ENCODE measurements at regions not wholly inside any gene's neighbourhood (a gene's known extent, or its start where the extent isn't known, plus 50 kb on each side); places are given as distances from the start of the nearest gene placed in this dataset.

- Histone ChIP-seq H3K4me3 (ENCODE audit: low read length) (no peak overlapping the region), H4K20me1 (ENCODE audit: control insufficient read depth, insufficient read depth, low read depth, low read length) (no peaks in the 10 kb centered on the region), H3K27ac (ENCODE audit: low read depth, low read length) (no peak overlapping the region), H3K9me3 (ENCODE audit: control insufficient read depth, insufficient read depth, low read length) (no peaks in the 10 kb centered on the region), H3K4me1 (ENCODE audit: control insufficient read depth, low read length) (no peaks in the 10 kb centered on the region), H3K4me2 (ENCODE audit: low read length) (no peak overlapping the region), H3K36me3 (ENCODE audit: control insufficient read depth, low read length) (no peaks in the 10 kb centered on the region), H3K9me2 (replicated peaks; ENCODE audit: control insufficient read depth, low read length) (no peaks in the 10 kb centered on the region), H3K79me2 (ENCODE audit: control insufficient read depth, low read length) (no peaks in the 10 kb centered on the region), H3F3A (ENCODE audit: control insufficient read depth, insufficient read depth) (no peaks in the 10 kb centered on the region), H3K27me3 (ENCODE audit: control insufficient read depth, low read length) (no peaks in the 10 kb centered on the region)
- TF ChIP-seq CTCF (IDR thresholded peaks at IDR 0.05; ENCODE audit: low read depth, low read length, poor library complexity, severe bottlenecking) (no peak), EZH2phosphoT487 (IDR thresholded peaks at IDR 0.05; ENCODE audit: borderline replicate concordance, low read length) (no peak)
Measured at GRCh38 chr22:48756146-48757111, 1071.2 kb downstream of the BRD1 start.

GRCh38 chr22:48755059-48755949 is 1072.4 kb downstream of the BRD1 start:
- no peak for TF ChIP-seq EZH2phosphoT487 (IDR thresholded peaks at IDR 0.05; ENCODE audit: borderline replicate concordance, low read length)
- TF ChIP-seq CTCF (IDR thresholded peaks at IDR 0.05; ENCODE audit: low read depth, low read length, poor library complexity, severe bottlenecking) = no peak
- Histone ChIP-seq H3K4me1 (ENCODE audit: control insufficient read depth, low read length) (no peaks in the 10 kb centered on the region), H3K79me2 (ENCODE audit: control insufficient read depth, low read length) (no peaks in the 10 kb centered on the region), H3K4me3 (ENCODE audit: low read length) (no peak overlapping the region), H4K20me1 (ENCODE audit: control insufficient read depth, insufficient read depth, low read depth, low read length) (no peaks in the 10 kb centered on the region), H3K9me3 (ENCODE audit: control insufficient read depth, insufficient read depth, low read length) (no peaks in the 10 kb centered on the region), H3K27ac (ENCODE audit: low read depth, low read length) (no peak overlapping the region), H3K9me2 (replicated peaks; ENCODE audit: control insufficient read depth, low read length) (no peaks in the 10 kb centered on the region), H3F3A (ENCODE audit: control insufficient read depth, insufficient read depth) (no peaks in the 10 kb centered on the region), H3K36me3 (ENCODE audit: control insufficient read depth, low read length) (no peaks in the 10 kb centered on the region), H3K4me2 (ENCODE audit: low read length) (no peak overlapping the region), H3K27me3 (ENCODE audit: control insufficient read depth, low read length) (no peaks in the 10 kb centered on the region)

GRCh38 chr22:48754611-48755058 is 1073.0 kb downstream of the BRD1 start:
- Histone ChIP-seq H3F3A (ENCODE audit: control insufficient read depth, insufficient read depth) (no peaks in the 10 kb centered on the region), H3K4me1 (ENCODE audit: control insufficient read depth, low read length) (no peaks in the 10 kb centered on the region), H3K36me3 (ENCODE audit: control insufficient read depth, low read length) (no peaks in the 10 kb centered on the region), H3K27me3 (ENCODE audit: control insufficient read depth, low read length) (no peaks in the 10 kb centered on the region), H3K4me2 (ENCODE audit: low read length) (no peak overlapping the region), H3K79me2 (ENCODE audit: control insufficient read depth, low read length) (no peaks in the 10 kb centered on the region), H3K9me2 (replicated peaks; ENCODE audit: control insufficient read depth, low read length) (no peaks in the 10 kb centered on the region), H4K20me1 (ENCODE audit: control insufficient read depth, insufficient read depth, low read depth, low read length) (no peaks in the 10 kb centered on the region), H3K9me3 (ENCODE audit: control insufficient read depth, insufficient read depth, low read length) (no peaks in the 10 kb centered on the region), H3K4me3 (ENCODE audit: low read length) (no peak overlapping the region), H3K27ac (ENCODE audit: low read depth, low read length) (no peak overlapping the region)
- TF ChIP-seq EZH2phosphoT487 (IDR thresholded peaks at IDR 0.05; ENCODE audit: borderline replicate concordance, low read length) = no peak
- no peak for TF ChIP-seq CTCF (IDR thresholded peaks at IDR 0.05; ENCODE audit: low read depth, low read length, poor library complexity, severe bottlenecking)
